ENCODE measurements at regions not wholly inside any gene's neighbourhood (a gene's known extent, or its start where the extent isn't known, plus 50 kb on each side); places are given as distances from the start of the nearest gene placed in this dataset.

GRCh38 chr4:57676394-57676793 is 566.2 kb upstream of the IGFBP7 start:
- Histone ChIP-seq H3K4me1 (ENCODE audit: insufficient read depth, low read length) (no peaks in the 10 kb centered on the region), H3K36me3 (ENCODE audit: insufficient read depth, low read depth, low read length) (no peaks in the 10 kb centered on the region), H3K4me3 (ENCODE audit: low read length) (no peak overlapping the region), H3K9ac (ENCODE audit: low read depth, low read length) (no peak overlapping the region), H3K9me3 (ENCODE audit: insufficient read depth, low read depth, low read length) (no peaks in the 10 kb centered on the region), H3K27ac (ENCODE audit: low read length) (no peak overlapping the region), H3K27me3 (ENCODE audit: insufficient read depth, low read length) (no peaks in the 10 kb centered on the region)

- Histone ChIP-seq H3K4me3 (ENCODE audit: low read length) (no peak overlapping the region), H3K27ac (ENCODE audit: low read length) (no peak overlapping the region), H3K9ac (ENCODE audit: low read depth, low read length) (no peak overlapping the region), H3K9me3 (ENCODE audit: insufficient read depth, low read depth, low read length) (no peaks in the 10 kb centered on the region), H3K36me3 (ENCODE audit: insufficient read depth, low read depth, low read length) (no peaks in the 10 kb centered on the region), H3K27me3 (ENCODE audit: insufficient read depth, low read length) (no peaks in the 10 kb centered on the region), H3K4me1 (ENCODE audit: insufficient read depth, low read length) (no peaks in the 10 kb centered on the region)
Observed at GRCh38 chr4:57672846-57673433, 562.8 kb upstream of the IGFBP7 start.

- Histone ChIP-seq H3K9ac (ENCODE audit: low read depth, low read length) (no peak overlapping the region), H3K36me3 (ENCODE audit: insufficient read depth, low read depth, low read length) (no peaks in the 10 kb centered on the region), H3K27me3 (ENCODE audit: insufficient read depth, low read length) (no peaks in the 10 kb centered on the region), H3K9me3 (ENCODE audit: insufficient read depth, low read depth, low read length) (no peaks in the 10 kb centered on the region), H3K27ac (ENCODE audit: low read length) (no peak overlapping the region), H3K4me3 (ENCODE audit: low read length) (no peak overlapping the region), H3K4me1 (ENCODE audit: insufficient read depth, low read length) (no peaks in the 10 kb centered on the region)
Observed at GRCh38 chr4:57668621-57669020, 558.4 kb upstream of the IGFBP7 start.

- no peak overlapping the region for H3K9ac ChIP-seq (ENCODE audit: low read depth, low read length)
- H3K27me3 ChIP-seq (ENCODE audit: insufficient read depth, low read length): no peaks in the 10 kb centered on the region
- H3K36me3 ChIP-seq (ENCODE audit: insufficient read depth, low read depth, low read length): no peaks in the 10 kb centered on the region
- no peaks in the 10 kb centered on the region for H3K4me1 ChIP-seq (ENCODE audit: insufficient read depth, low read length)
- H3K4me3 ChIP-seq (ENCODE audit: low read length): no peak overlapping the region
- H3K9me3 ChIP-seq (ENCODE audit: insufficient read depth, low read depth, low read length): no peaks in the 10 kb centered on the region
- no peak overlapping the region for H3K27ac ChIP-seq (ENCODE audit: low read length)
Observed at GRCh38 chr4:57665806-57666205, 555.6 kb upstream of the IGFBP7 start.

- Histone ChIP-seq H3K27me3 (ENCODE audit: insufficient read depth, low read length) (no peaks in the 10 kb centered on the region), H3K9ac (ENCODE audit: low read depth, low read length) (no peak overlapping the region), H3K9me3 (ENCODE audit: insufficient read depth, low read depth, low read length) (no peaks in the 10 kb centered on the region), H3K4me1 (ENCODE audit: insufficient read depth, low read length) (no peaks in the 10 kb centered on the region), H3K27ac (ENCODE audit: low read length) (no peak overlapping the region), H3K4me3 (ENCODE audit: low read length) (no peak overlapping the region), H3K36me3 (ENCODE audit: insufficient read depth, low read depth, low read length) (no peaks in the 10 kb centered on the region)
Observed at GRCh38 chr4:57661517-57662090, 551.4 kb upstream of the IGFBP7 start.

- no peaks in the 10 kb centered on the region for H3K9me3 ChIP-seq (ENCODE audit: insufficient read depth, low read depth, low read length)
- no peaks in the 10 kb centered on the region for H3K36me3 ChIP-seq (ENCODE audit: insufficient read depth, low read depth, low read length)
- no peak overlapping the region for H3K27ac ChIP-seq (ENCODE audit: low read length)
- no peaks in the 10 kb centered on the region for H3K4me1 ChIP-seq (ENCODE audit: insufficient read depth, low read length)
- H3K27me3 ChIP-seq (ENCODE audit: insufficient read depth, low read length): no peaks in the 10 kb centered on the region
- H3K9ac ChIP-seq (ENCODE audit: low read depth, low read length): no peak overlapping the region
- no peak overlapping the region for H3K4me3 ChIP-seq (ENCODE audit: low read length)
Observed at GRCh38 chr4:57658673-57659072, 548.5 kb upstream of the IGFBP7 start.

- H3K27ac ChIP-seq (ENCODE audit: low read length): no peak overlapping the region
- no peaks in the 10 kb centered on the region for H3K4me1 ChIP-seq (ENCODE audit: insufficient read depth, low read length)
- no peak overlapping the region for H3K9ac ChIP-seq (ENCODE audit: low read depth, low read length)
- H3K4me3 ChIP-seq (ENCODE audit: low read length): no peak overlapping the region
- no peaks in the 10 kb centered on the region for H3K36me3 ChIP-seq (ENCODE audit: insufficient read depth, low read depth, low read length)
- no peaks in the 10 kb centered on the region for H3K9me3 ChIP-seq (ENCODE audit: insufficient read depth, low read depth, low read length)
- no peaks in the 10 kb centered on the region for H3K27me3 ChIP-seq (ENCODE audit: insufficient read depth, low read length)
Observed at GRCh38 chr4:57658188-57658587, 548.0 kb upstream of the IGFBP7 start.

- H3K27ac ChIP-seq (ENCODE audit: low read length): no peak overlapping the region
- H3K36me3 ChIP-seq (ENCODE audit: insufficient read depth, low read depth, low read length): no peaks in the 10 kb centered on the region
- H3K9me3 ChIP-seq (ENCODE audit: insufficient read depth, low read depth, low read length): no peaks in the 10 kb centered on the region
- H3K9ac ChIP-seq (ENCODE audit: low read depth, low read length): no peak overlapping the region
- no peak overlapping the region for H3K4me3 ChIP-seq (ENCODE audit: low read length)
- H3K4me1 ChIP-seq (ENCODE audit: insufficient read depth, low read length): no peaks in the 10 kb centered on the region
- H3K27me3 ChIP-seq (ENCODE audit: insufficient read depth, low read length): no peaks in the 10 kb centered on the region
Observed at GRCh38 chr4:57655342-57655741, 545.2 kb upstream of the IGFBP7 start.

- H3K27me3 ChIP-seq (ENCODE audit: insufficient read depth, low read length): no peaks in the 10 kb centered on the region
- H3K36me3 ChIP-seq (ENCODE audit: insufficient read depth, low read depth, low read length): no peaks in the 10 kb centered on the region
- no peak overlapping the region for H3K9ac ChIP-seq (ENCODE audit: low read depth, low read length)
- no peaks in the 10 kb centered on the region for H3K9me3 ChIP-seq (ENCODE audit: insufficient read depth, low read depth, low read length)
- no peaks in the 10 kb centered on the region for H3K4me1 ChIP-seq (ENCODE audit: insufficient read depth, low read length)
- no peak overlapping the region for H3K4me3 ChIP-seq (ENCODE audit: low read length)
- H3K27ac ChIP-seq (ENCODE audit: low read length): no peak overlapping the region
Observed at GRCh38 chr4:57652779-57653178, 542.6 kb upstream of the IGFBP7 start.

- Histone ChIP-seq H3K4me1 (ENCODE audit: insufficient read depth, low read length) (peaks cover 8% of the 10 kb centered on the region; the same call in 1 of the 2 replicates), H3K27ac (ENCODE audit: low read length) (no peak overlapping the region), H3K9ac (ENCODE audit: low read depth, low read length) (no peak overlapping the region), H3K27me3 (ENCODE audit: insufficient read depth, low read length) (no peaks in the 10 kb centered on the region), H3K4me3 (ENCODE audit: low read length) (no peak overlapping the region), H3K36me3 (ENCODE audit: insufficient read depth, low read depth, low read length) (no peaks in the 10 kb centered on the region), H3K9me3 (ENCODE audit: insufficient read depth, low read depth, low read length) (no peaks in the 10 kb centered on the region)
Observed at GRCh38 chr4:57640391-57641100, 530.4 kb upstream of the IGFBP7 start.

GRCh38 chr4:57639561-57640382 is 529.6 kb upstream of the IGFBP7 start:
- no peak overlapping the region for H3K9ac ChIP-seq (ENCODE audit: low read depth, low read length)
- no peak overlapping the region for H3K4me3 ChIP-seq (ENCODE audit: low read length)
- H3K27me3 ChIP-seq (ENCODE audit: insufficient read depth, low read length): no peaks in the 10 kb centered on the region
- no peaks in the 10 kb centered on the region for H3K9me3 ChIP-seq (ENCODE audit: insufficient read depth, low read depth, low read length)
- H3K27ac ChIP-seq (ENCODE audit: low read length): no peak overlapping the region
- H3K4me1 ChIP-seq (ENCODE audit: insufficient read depth, low read length): peaks cover 8% of the 10 kb centered on the region; the same call in 1 of the 2 replicates
- H3K36me3 ChIP-seq (ENCODE audit: insufficient read depth, low read depth, low read length): no peaks in the 10 kb centered on the region
